Keratinocyte (primary cell): ENCODE measurements at regions not wholly inside any gene's neighbourhood (a gene's known extent, or its start where the extent isn't known, plus 50 kb on each side); places are given as distances from the start of the nearest gene placed in this dataset.

ENCODE experiments used
- DNase-seq: peaks from one replicate; pipeline ENCODE4 v3.0.0-alpha.2; 2011; ENCODE audit warnings: low read depth, missing footprints, low spot score
- FAIRE-seq: peaks from 2 replicates; lab custom pipeline; 2011; peaks lifted over from hg19 to GRCh38; lab: Jason Lieb, UNC
- H2AFZ ChIP-seq: 2 replicates; pipeline ENCODE4 v1.6.0; 2012; ENCODE audit warnings: low read length, control low read depth, inconsistent platforms; ENCODE audit not compliant: control insufficient read depth
- H3K27ac ChIP-seq: 2 replicates; pipeline ENCODE4 v1.5.1; 2011; ENCODE audit warnings: low read length; ENCODE audit not compliant: control insufficient read depth, insufficient read depth
- H3K27me3 ChIP-seq: 3 replicates; pipeline ENCODE4 v1.6.0; 2011; ENCODE audit warnings: low read length; ENCODE audit not compliant: control insufficient read depth, insufficient read depth; ENCODE audit errors: extremely low read depth
- H3K36me3 ChIP-seq, 2 experiments: 2 replicates in 1 of 2; 3 replicates in 1 of 2; pipeline ENCODE4 v1.5.1; 2011; ENCODE audit warnings: low read length in 2 of 2, mild to moderate bottlenecking in 1 of 2; ENCODE audit not compliant: control insufficient read depth in 2 of 2, insufficient read depth in 2 of 2; ENCODE audit errors: extremely low read depth in 1 of 2
- H3K4me1 ChIP-seq: 3 replicates; pipeline ENCODE4 v1.5.1; 2011; ENCODE audit warnings: low read length; ENCODE audit not compliant: control insufficient read depth, insufficient read depth; ENCODE audit errors: extremely low read depth
- H3K4me2 ChIP-seq: 3 replicates; pipeline ENCODE4 v1.6.0; 2011; ENCODE audit warnings: low read depth, low read length; ENCODE audit not compliant: control insufficient read depth, insufficient read depth; ENCODE audit errors: extremely low read depth
- H3K4me3 ChIP-seq, 3 experiments: fragments of 200-600 bp in 1 of 3; sonication (generic) in 1 of 3; 2 replicates in 2 of 3; 3 replicates in 1 of 3; pipeline ENCODE4 v1.5.1; 2011 to 2016; ENCODE audit warnings: low read length in 3 of 3, mild to moderate bottlenecking in 3 of 3, control low read depth in 2 of 3, inconsistent platforms in 1 of 3, low read depth in 1 of 3, mixed read lengths in 1 of 3, mixed run types in 1 of 3, moderate library complexity in 1 of 3; ENCODE audit not compliant: control insufficient read depth in 2 of 3, insufficient read depth in 2 of 3; ENCODE audit errors: extremely low read depth in 1 of 3
- H3K79me2 ChIP-seq: 2 replicates; pipeline ENCODE4 v1.6.0; 2012; ENCODE audit warnings: low read length; ENCODE audit not compliant: control insufficient read depth, insufficient read depth
- H3K9ac ChIP-seq: 3 replicates; pipeline ENCODE4 v1.6.0; 2011; ENCODE audit warnings: low read length; ENCODE audit not compliant: control insufficient read depth, insufficient read depth; ENCODE audit errors: extremely low read depth
- H3K9me1 ChIP-seq: 3 replicates; pipeline ENCODE4 v1.6.0; 2011; ENCODE audit warnings: low read length; ENCODE audit not compliant: control insufficient read depth, insufficient read depth; ENCODE audit errors: extremely low read depth
- H3K9me3 ChIP-seq: 2 replicates; pipeline ENCODE4 v1.5.1; 2012; ENCODE audit warnings: low read depth, low read length; ENCODE audit not compliant: control insufficient read depth
- H4K20me1 ChIP-seq: 3 replicates; pipeline ENCODE4 v1.6.0; 2011; ENCODE audit warnings: low read length; ENCODE audit not compliant: control insufficient read depth, insufficient read depth; ENCODE audit errors: extremely low read depth
- CTCF ChIP-seq, 3 experiments: IDR thresholded peaks in 1 of 3; conservative IDR thresholded peaks in 1 of 3; optimal IDR thresholded peaks in 1 of 3; 2 replicates in 2 of 3; 3 replicates in 1 of 3; pipeline versions ENCODE3 to v1.5.1; 2011; ENCODE audit warnings: low read length in 3 of 3, mild to moderate bottlenecking in 3 of 3, moderate library complexity in 2 of 3, control low read depth in 1 of 3, inconsistent platforms in 1 of 3; ENCODE audit not compliant: insufficient read depth in 2 of 3; ENCODE audit errors: extremely low read depth in 1 of 3
- EZH2 ChIP-seq: IDR thresholded peaks from one replicate; pipeline ENCODE4 v1.6.1; 2012; ENCODE audit warnings: inconsistent platforms, mild to moderate bottlenecking, low read length, moderate library complexity
- dilution Hi-C: fragments of 300-500 bp; cut with MboI; formaldehyde crosslinking; loops from one replicate; pipeline ENCODE4 v1.7.0; 2020; ENCODE audit warnings: low sequenced_read_pairs; ENCODE audit not compliant: extremely low pct_ligation_motif_present

GRCh38 chr7:21198921-21199320 is 229.0 kb upstream of the SP4 start:
- Histone ChIP-seq H3K79me2 (no peaks in the 10 kb centered on the region), H3K4me3 (no peak overlapping the region), H3K36me3 (no peaks in the 10 kb centered on the region), H3K9me1 (no peaks in the 10 kb centered on the region), H3K9ac (no peak overlapping the region), H3K27me3 (no peaks in the 10 kb centered on the region), H3K27ac (no peak overlapping the region), H2AFZ (no peak overlapping the region), H3K9me3 (no peaks in the 10 kb centered on the region), H3K4me2 (no peak overlapping the region), H4K20me1 (no peaks in the 10 kb centered on the region), H3K4me1 (no peaks in the 10 kb centered on the region)
- TF ChIP-seq CTCF (optimal IDR thresholded peaks at IDR 0.05 in 1 of 3, IDR thresholded peaks at IDR 0.05 in 1 of 3, conservative IDR thresholded peaks at IDR 0.05 in 1 of 3; ENCODE audit: extremely low read depth in 1 of 3, insufficient read depth in 2 of 3, low read length in 3 of 3) (no peak), EZH2 (no peak)
- DNase-seq (no peak), FAIRE-seq (no peak)
- dilution Hi-C loops: no loop called here

- TF ChIP-seq CTCF (optimal IDR thresholded peaks at IDR 0.05 in 1 of 3, IDR thresholded peaks at IDR 0.05 in 1 of 3, conservative IDR thresholded peaks at IDR 0.05 in 1 of 3; ENCODE audit: extremely low read depth in 1 of 3, insufficient read depth in 2 of 3, low read length in 3 of 3) (no peak), EZH2 (no peak)
- no peak for FAIRE-seq
- H4K20me1 ChIP-seq: no peaks in the 10 kb centered on the region
- no peaks in the 10 kb centered on the region for H3K9me1 ChIP-seq
- no peak overlapping the region for H3K27ac ChIP-seq
- no peak overlapping the region for H3K4me2 ChIP-seq
- no peaks in the 10 kb centered on the region for H3K4me1 ChIP-seq
- H3K9ac ChIP-seq: no peak overlapping the region
- DNase-seq: no peak
- dilution Hi-C loops: no loop called here
- H3K4me3 ChIP-seq: no peak overlapping the region
- H3K27me3 ChIP-seq: no peaks in the 10 kb centered on the region
- no peak overlapping the region for H2AFZ ChIP-seq
- H3K36me3 ChIP-seq: no peaks in the 10 kb centered on the region
- H3K9me3 ChIP-seq: no peaks in the 10 kb centered on the region
- no peaks in the 10 kb centered on the region for H3K79me2 ChIP-seq
Measured at GRCh38 chr7:21200503-21200902, 227.4 kb upstream of the SP4 start.
